Hepatocyte (in vitro differentiated cells): ENCODE measurements at regions not wholly inside any gene's neighbourhood (a gene's known extent, or its start where the extent isn't known, plus 50 kb on each side); places are given as distances from the start of the nearest gene placed in this dataset.
"Not testable (repeated sequence)": the region's sequence is repeated elsewhere in the genome, so short reads cannot be mapped to it uniquely, and the experiment has no call there.

Experiments used
- DNase-seq: peaks from one replicate; pipeline ENCODE4 v3.0.0-alpha.2; 2016; ENCODE audit warnings: low spot score
- H2AFZ ChIP-seq: fragments of 200-600 bp; sonication (generic); 2 replicates; pipeline ENCODE4 v1.6.0; 2016; ENCODE audit warnings: antibody characterized with exemption, mild to moderate bottlenecking
- H3K27ac ChIP-seq: fragments of 200-600 bp; sonication (generic); 2 replicates; pipeline ENCODE4 v1.5.1; 2016; ENCODE audit warnings: mild to moderate bottlenecking
- H3K27me3 ChIP-seq: fragments of 200-600 bp; sonication (generic); 2 replicates; pipeline ENCODE4 v1.6.1; 2016
- H3K36me3 ChIP-seq: fragments of 200-600 bp; sonication (generic); replicated peaks from 2 replicates; pipeline ENCODE4 v1.5.1; 2016; ENCODE audit warnings: low read depth; ENCODE audit not compliant: insufficient read depth
- H3K4me1 ChIP-seq: fragments of 200-600 bp; sonication (generic); 2 replicates; pipeline ENCODE4 v1.5.1; 2016; ENCODE audit warnings: mild to moderate bottlenecking, moderate library complexity; ENCODE audit not compliant: insufficient read depth
- H3K4me2 ChIP-seq: fragments of 200-600 bp; sonication (generic); 2 replicates; pipeline ENCODE4 v1.6.0; 2016
- H3K4me3 ChIP-seq: fragments of 200-600 bp; sonication (generic); 2 replicates; pipeline ENCODE4 v1.5.1; 2016; ENCODE audit warnings: mild to moderate bottlenecking
- H3K79me2 ChIP-seq: fragments of 200-600 bp; sonication (generic); 2 replicates; pipeline ENCODE4 v1.6.0; 2017; ENCODE audit warnings: mild to moderate bottlenecking
- H3K9me2 ChIP-seq: fragments of 200-600 bp; sonication (generic); replicated peaks from 2 replicates; pipeline ENCODE4 v1.6.0; 2017; ENCODE audit warnings: mild to moderate bottlenecking; ENCODE audit not compliant: insufficient read depth
- H3K9me3 ChIP-seq: fragments of 200-600 bp; sonication (generic); 2 replicates; pipeline ENCODE4 v1.5.1; 2016; ENCODE audit warnings: low read depth, mild to moderate bottlenecking
- H4K20me1 ChIP-seq: fragments of 200-600 bp; sonication (generic); 2 replicates; pipeline ENCODE4 v1.6.0; 2016; ENCODE audit warnings: mild to moderate bottlenecking; ENCODE audit not compliant: insufficient read depth, poor library complexity, severe bottlenecking
- CTCF ChIP-seq: fragments of 200-600 bp; sonication (generic); IDR thresholded peaks from 2 replicates; pipeline ENCODE4 v1.5.1; 2016; ENCODE audit warnings: antibody characterized with exemption, mild to moderate bottlenecking; ENCODE audit not compliant: poor library complexity
- EZH2 ChIP-seq: fragments of 200-600 bp; sonication (generic); IDR thresholded peaks from 2 replicates; pipeline ENCODE4 v1.6.1; 2016; ENCODE audit warnings: antibody characterized with exemption, mild to moderate bottlenecking, borderline replicate concordance
- EZH2phosphoT487 ChIP-seq: fragments of 200-600 bp; sonication (generic); IDR thresholded peaks from one replicate; pipeline ENCODE4 v1.6.1; 2018; ENCODE audit warnings: antibody characterized with exemption, mild to moderate bottlenecking, low read depth, moderate library complexity; ENCODE audit not compliant: unreplicated experiment, severe bottlenecking
- WGBS: methylation state at CpG from one replicate; pipeline ENCODE4 v1.1.6; 2016; ENCODE audit warnings: low lambda C conversion rate; ENCODE audit errors: missing lambda C conversion rate; 5-methylcytosine and 5-hydroxymethylcytosine counted together

GRCh38 chr15:38768970-38769369 lies 204.4 kb upstream of the RASGRP1 start:
- H3K79me2 ChIP-seq: no peaks in the 10 kb centered on the region
- TF ChIP-seq EZH2phosphoT487 (no peak), EZH2 (no peak), CTCF (peak; percentile 27)
- DNase-seq: peak; percentile 12
- H3K27ac ChIP-seq: no peak overlapping the region
- H3K4me1 ChIP-seq: no peaks in the 10 kb centered on the region
- 60% methylated on average over 6 of the region's 6 CpGs for WGBS
- no peaks in the 10 kb centered on the region for H3K9me3 ChIP-seq
- no peak overlapping the region for H3K4me2 ChIP-seq
- no peaks in the 10 kb centered on the region for H4K20me1 ChIP-seq
- no peak overlapping the region for H3K4me3 ChIP-seq
- H3K9me2 ChIP-seq: no peaks in the 10 kb centered on the region
- no peaks in the 10 kb centered on the region for H3K27me3 ChIP-seq
- no peak overlapping the region for H2AFZ ChIP-seq
- H3K36me3 ChIP-seq: no peaks in the 10 kb centered on the region

DNA sequence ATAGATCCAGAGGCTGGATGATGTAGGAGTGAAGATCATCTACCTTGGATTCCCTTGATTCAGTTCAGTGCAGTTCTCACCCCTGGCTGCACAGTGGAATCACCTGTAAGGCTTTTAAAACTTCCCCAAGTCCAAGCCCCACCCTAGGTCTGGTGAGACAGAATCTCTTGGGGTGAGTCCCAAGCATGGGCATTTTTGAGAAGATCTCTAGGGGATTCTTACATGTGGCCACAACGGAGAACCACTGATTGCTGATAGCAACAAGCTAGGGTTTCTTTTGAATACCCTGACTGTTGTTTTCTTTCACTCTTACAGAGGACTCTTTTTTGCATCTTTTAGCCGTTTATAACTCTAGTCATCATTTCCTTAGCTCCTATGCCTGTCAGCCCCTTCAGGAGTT lies 204.9 kb upstream of the RASGRP1 start:
- WGBS: 87% methylated on average over 2 of the region's 2 CpGs

DNA sequence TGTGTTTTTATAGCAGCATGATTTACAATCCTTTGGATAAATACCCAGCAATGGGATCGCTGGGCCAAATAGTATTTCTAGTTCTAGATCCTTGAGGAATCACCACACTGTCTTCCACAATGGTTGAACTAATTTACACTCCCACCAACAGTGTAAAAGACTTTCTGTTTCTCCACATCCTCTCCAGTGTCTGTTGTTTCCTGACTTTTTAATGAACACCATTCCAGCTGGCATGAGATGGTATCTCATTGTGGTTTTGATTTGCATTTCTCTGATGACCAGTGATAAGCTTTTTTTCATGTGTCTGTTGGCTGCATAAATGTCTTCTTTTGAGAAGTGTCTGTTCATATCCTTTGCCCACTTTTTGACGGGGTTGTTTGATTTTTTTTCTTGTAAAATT lies 209.5 kb upstream of the RASGRP1 start:
- not testable (repeated sequence) for H2AFZ ChIP-seq, DNase-seq, H3K79me2 ChIP-seq, H3K4me2 ChIP-seq, H4K20me1 ChIP-seq, H3K4me1 ChIP-seq, H3K36me3 ChIP-seq, H3K9me3 ChIP-seq, H3K4me3 ChIP-seq, H3K27ac ChIP-seq, H3K9me2 ChIP-seq, H3K27me3 ChIP-seq
- WGBS: 97% methylated on average over 2 of the region's 2 CpGs

More for the DNA sequence above, 204.9 kb upstream of the RASGRP1 start:
- H4K20me1 ChIP-seq: no peaks in the 10 kb centered on the region
- no peak overlapping the region for H3K27ac ChIP-seq
- no peak for DNase-seq
- H3K27me3 ChIP-seq: no peaks in the 10 kb centered on the region
- no peaks in the 10 kb centered on the region for H3K9me3 ChIP-seq
- H3K36me3 ChIP-seq: no peaks in the 10 kb centered on the region
- TF ChIP-seq EZH2 (no peak), EZH2phosphoT487 (no peak), CTCF (no peak)
- no peak overlapping the region for H3K4me3 ChIP-seq
- H3K4me1 ChIP-seq: no peaks in the 10 kb centered on the region
- no peak overlapping the region for H3K4me2 ChIP-seq
- no peak overlapping the region for H2AFZ ChIP-seq
- H3K9me2 ChIP-seq: no peaks in the 10 kb centered on the region
- H3K79me2 ChIP-seq: no peaks in the 10 kb centered on the region

DNA sequence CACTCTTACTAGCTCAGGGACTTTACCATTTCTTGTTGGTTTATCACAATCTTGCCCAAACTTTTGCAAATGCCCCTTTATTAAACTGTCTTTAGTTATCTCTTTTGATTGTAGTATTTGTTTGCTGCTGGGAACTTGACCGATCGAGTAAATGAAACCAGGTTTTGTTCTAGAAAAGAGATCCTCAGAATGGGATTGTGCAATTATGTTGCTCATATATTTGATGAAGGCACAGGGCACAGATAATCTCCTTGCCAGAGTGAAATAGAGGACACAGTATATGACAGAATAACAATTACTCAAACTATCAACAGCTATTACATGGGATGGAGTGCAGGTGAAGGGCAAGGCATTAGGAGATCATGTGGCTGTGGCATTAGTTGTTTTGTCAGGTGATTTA lies 216.6 kb upstream of the RASGRP1 start:
- Histone ChIP-seq H3K27me3 (no peaks in the 10 kb centered on the region), H3K79me2 (no peaks in the 10 kb centered on the region), H3K27ac (no peak overlapping the region), H3K4me1 (no peaks in the 10 kb centered on the region), H3K36me3 (no peaks in the 10 kb centered on the region), H3K9me3 (no peaks in the 10 kb centered on the region), H3K9me2 (no peaks in the 10 kb centered on the region), H3K4me3 (no peak overlapping the region), H4K20me1 (no peaks in the 10 kb centered on the region), H3K4me2 (no peak overlapping the region), H2AFZ (no peak overlapping the region)
- no peak for TF ChIP-seq EZH2phosphoT487
- no peak for TF ChIP-seq CTCF
- no peak for TF ChIP-seq EZH2
- no peak for DNase-seq
- WGBS: 68% methylated on average over 2 of the region's 2 CpGs
